Activated CD4-positive, alpha-beta T cell treated with anti-CD3 and anti-CD28 coated beads, Interleukin-2, amount 50 U/mL, for 48 hours (primary cell): ENCODE measurements at regions not wholly inside any gene's neighbourhood (a gene's known extent, or its start where the extent isn't known, plus 50 kb on each side); places are given as distances from the start of the nearest gene placed in this dataset.

Experiments
- DNase-seq, 2 experiments: peaks; one replicate each; pipeline ENCODE4 v3.0.0-alpha.2; 2020

- DNase-seq, result no peak
These were observed 129.9 kb upstream of the COL21A1 start for GRCh38 chr6:56377295-56377694.

GRCh38 chr6:56375806-56376205 lies 128.4 kb upstream of the COL21A1 start:
- no peak for DNase-seq

- no peak for DNase-seq
These were observed 127.5 kb upstream of the COL21A1 start for GRCh38 chr6:56374841-56375369.

GRCh38 chr6:56372406-56372995 lies 125.1 kb upstream of the COL21A1 start:
- no peak for DNase-seq

GRCh38 chr6:56370561-56371211 lies 123.3 kb upstream of the COL21A1 start:
- no peak for DNase-seq

GRCh38 chr6:56370127-56370540 lies 122.8 kb upstream of the COL21A1 start:
- DNase-seq, result no peak

GRCh38 chr6:56368491-56368890 lies 121.1 kb upstream of the COL21A1 start:
- no peak for DNase-seq

GRCh38 chr6:56366141-56366852 lies 118.9 kb upstream of the COL21A1 start:
- no peak for DNase-seq

GRCh38 chr6:56364827-56365339 lies 117.5 kb upstream of the COL21A1 start:
- no peak for DNase-seq

- no peak for DNase-seq
These were observed 117.0 kb upstream of the COL21A1 start for GRCh38 chr6:56364431-56364826.

- DNase-seq, result no peak
These were observed 116.5 kb upstream of the COL21A1 start for GRCh38 chr6:56363796-56364430.

GRCh38 chr6:56361812-56362211 lies 114.4 kb upstream of the COL21A1 start:
- DNase-seq, result no peak

GRCh38 chr6:56359201-56359899 lies 112.0 kb upstream of the COL21A1 start:
- DNase-seq, result peak; percentile 53 to 64

GRCh38 chr6:56357616-56358373 lies 110.4 kb upstream of the COL21A1 start:
- DNase-seq, result no peak

- no peak for DNase-seq
These were observed 109.0 kb upstream of the COL21A1 start for GRCh38 chr6:56356426-56356825.

- DNase-seq, result no peak
These were observed 106.5 kb upstream of the COL21A1 start for GRCh38 chr6:56353860-56354259.

GRCh38 chr6:56350628-56351260 lies 103.4 kb upstream of the COL21A1 start:
- DNase-seq, result no peak

- no peak for DNase-seq
These were observed 101.8 kb upstream of the COL21A1 start for GRCh38 chr6:56349194-56349593.

GRCh38 chr6:56348578-56348977 lies 101.2 kb upstream of the COL21A1 start:
- no peak for DNase-seq

- no peak for DNase-seq
These were observed 100.1 kb upstream of the COL21A1 start for GRCh38 chr6:56347526-56347925.

GRCh38 chr6:56346958-56347357 lies 99.6 kb upstream of the COL21A1 start:
- no peak for DNase-seq
